NCI-H2081 (cell line): ENCODE measurements at regions not wholly inside any gene's neighbourhood (a gene's known extent, or its start where the extent isn't known, plus 50 kb on each side); places are given as distances from the start of the nearest gene placed in this dataset.

Experiments
- DNase-seq, 2 experiments: peaks; one replicate each; lab custom pipeline; 2025; lab: John Stamatoyannopoulos, UW

DNA sequence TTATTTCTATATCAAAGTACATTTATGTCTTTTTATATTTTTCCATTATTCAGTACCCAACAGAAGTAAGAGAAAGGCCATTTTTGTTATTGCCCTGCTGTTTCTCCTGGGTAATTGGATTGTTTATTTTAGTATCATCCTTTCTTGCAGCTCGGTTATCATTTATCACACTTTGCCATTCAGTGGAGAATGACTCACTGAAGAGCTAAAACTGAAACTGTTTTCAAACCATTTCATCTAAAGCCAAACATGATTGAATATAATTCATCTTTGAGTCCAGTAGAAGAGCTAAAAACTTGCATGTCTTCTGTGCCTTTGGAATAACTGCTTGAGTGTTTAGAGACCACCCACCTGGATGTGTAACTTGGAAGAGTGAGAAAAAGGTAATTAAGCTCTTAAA is 139.5 kb upstream of the PRDM9 start:
- DNase-seq = peak in 1 of 2 experiments; percentile 32

DNA sequence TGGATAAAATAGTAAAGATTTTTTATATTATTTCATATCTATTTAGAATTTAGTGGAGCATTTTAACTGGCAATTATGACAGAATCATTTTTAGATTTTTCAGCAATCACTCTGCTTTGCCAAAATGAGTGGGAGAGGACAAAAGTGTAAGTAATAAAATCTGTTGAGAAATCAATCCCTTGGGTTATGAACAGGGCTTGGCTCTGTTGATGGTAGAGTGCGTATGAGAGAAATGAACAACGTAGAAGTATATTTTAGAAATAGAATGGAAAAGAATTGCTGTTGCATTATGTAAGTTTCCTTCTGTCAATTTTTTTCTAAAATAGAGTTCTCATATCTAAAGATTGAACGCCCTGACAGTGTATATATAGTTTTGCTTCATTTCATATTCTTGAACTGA is 154.1 kb upstream of the PRDM9 start:
- DNase-seq = no peak

DNA sequence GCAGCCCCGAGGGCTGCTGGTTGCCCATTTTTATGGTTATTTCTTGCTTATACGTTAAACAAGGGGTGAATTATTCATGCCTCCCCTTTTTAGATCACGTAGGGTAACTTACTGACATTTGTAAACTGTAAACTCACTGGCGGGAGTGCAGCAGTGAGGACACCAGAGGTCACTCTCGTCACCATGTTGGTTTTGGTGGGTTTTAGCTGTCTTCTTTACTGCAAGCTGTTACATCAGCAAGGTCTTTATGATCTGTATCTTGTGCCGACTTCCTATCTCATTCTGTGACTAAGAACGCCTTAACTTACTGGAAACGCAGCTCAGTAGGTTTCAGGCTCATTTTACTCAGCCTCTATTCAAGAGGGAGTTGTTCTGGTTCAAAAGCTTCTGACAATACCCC is 155.0 kb upstream of the PRDM9 start:
- peak; percentile 19 to 68 for DNase-seq

DNA sequence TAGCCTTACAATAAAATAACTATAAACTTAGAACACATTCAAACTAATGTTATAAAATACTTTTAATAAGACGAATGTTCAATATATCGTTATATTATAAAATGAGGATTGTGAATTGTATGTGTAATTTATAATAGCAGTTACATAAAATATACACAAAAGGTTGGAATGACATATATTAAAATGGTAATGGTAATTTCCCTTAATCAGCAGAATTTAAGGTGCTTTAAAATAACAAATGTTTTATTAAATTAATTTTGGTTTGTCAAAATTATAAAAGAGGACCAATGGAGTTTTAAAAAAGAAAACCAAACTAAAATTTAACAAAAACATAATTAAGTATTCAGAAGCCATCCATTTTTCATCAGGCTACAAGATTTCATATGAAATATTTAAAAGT is 164.3 kb upstream of the PRDM9 start:
- DNase-seq = no peak

DNA sequence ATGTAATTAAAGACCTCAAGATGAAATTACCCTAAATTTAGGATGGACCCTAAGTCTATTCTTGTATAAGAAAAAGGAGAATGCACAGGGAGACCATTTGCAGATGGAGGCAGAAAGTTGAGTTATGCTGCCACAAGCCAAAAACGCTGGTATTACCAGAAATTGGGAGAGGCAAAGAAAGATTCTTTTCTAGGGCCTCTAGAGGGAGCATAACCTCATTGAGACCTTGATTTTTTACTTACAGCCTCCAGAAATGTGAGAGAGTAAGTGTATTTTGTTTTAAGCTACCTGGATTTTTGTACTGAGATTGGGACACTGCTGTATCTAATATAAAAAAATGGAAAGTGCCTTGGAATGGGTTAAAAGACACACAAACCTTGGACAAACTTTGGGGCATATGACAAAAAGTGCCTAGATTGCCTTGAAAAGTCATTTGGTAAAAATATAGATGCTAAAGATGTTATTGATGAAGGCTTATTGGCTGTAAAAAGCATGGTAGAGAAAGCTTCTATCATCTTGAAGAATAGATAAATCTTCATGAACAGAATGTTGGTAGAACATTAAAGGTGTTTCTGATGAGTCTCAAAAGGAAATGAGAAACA is 174.7 kb upstream of the PRDM9 start:
- peak; percentile 57 to 67 for DNase-seq

DNA sequence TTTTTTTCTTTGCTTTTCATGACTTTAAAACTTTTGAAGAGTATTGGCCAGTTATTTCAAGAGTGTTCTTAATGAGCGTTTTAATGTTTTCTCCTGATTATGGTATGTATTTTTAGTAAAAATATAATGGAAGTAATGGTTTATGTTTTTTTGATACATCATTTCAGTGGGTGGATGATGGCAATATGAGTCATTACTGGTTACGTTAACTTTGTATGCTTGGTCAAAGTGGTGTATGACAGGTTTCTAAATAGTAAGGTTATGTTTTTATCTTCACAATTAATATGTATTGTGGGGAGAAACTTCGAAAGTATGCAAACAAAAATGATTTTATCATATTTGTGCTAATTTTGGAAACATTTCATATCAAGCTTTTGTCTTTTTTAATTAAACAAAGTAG is 176.7 kb upstream of the PRDM9 start:
- no peak for DNase-seq

DNA sequence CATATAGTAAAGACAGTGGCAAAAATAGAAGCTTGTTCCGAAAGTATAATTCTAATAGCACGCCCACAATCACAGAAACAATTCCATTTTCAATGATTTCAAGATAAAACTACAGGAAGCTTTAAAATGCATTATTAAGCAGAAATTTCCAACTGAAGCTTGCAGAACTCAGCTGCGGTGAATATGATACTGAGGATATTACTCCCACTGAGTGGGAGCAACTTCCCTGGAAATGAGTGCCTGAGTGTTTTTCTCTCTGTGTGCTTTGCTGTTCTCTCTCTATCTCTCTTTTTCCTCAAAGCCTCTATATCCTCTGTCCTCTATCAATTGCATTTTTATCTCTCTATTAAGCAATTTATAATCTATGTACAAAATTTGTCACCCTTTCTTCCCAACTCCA is 187.5 kb upstream of the PRDM9 start:
- DNase-seq = no peak

DNA sequence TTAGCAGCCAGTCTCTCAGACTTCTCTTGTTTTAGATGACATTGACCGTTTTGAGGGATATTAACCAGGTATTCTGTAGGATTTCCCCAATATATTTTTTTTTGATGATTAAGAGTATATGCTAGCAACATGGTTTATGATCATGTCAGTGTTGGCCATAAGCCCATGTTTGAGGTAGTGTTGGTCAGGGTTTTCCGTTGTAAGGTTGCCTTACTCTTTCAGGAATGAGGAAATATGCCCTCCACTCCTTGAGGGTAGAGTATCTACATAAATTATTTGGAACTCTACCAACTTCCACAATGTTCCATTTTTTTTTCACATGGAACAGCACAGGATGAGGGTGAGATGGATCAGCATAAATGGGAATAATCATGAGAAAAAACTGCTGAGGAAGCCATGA is 188.4 kb upstream of the PRDM9 start:
- no peak for DNase-seq

DNA sequence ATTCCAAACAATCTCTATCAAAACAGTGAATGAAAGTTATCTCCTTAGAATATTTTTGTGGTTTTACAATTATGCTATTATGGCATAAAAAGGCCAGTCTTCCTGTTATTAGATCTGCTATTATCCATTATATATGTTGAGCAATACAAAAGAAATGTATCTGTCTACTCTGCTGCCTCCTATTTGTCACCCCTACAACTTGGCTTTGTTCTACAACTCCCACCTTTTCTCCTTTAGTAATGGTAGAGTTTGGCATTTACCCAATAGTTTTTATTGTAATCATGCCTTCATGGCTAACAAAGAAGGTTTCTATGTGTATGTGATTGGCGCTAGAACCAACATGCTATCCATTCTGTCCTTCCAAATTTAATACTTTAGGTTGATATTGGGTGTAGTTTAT is 189.2 kb upstream of the PRDM9 start:
- peak in 1 of 2 experiments; percentile 16 for DNase-seq

DNA sequence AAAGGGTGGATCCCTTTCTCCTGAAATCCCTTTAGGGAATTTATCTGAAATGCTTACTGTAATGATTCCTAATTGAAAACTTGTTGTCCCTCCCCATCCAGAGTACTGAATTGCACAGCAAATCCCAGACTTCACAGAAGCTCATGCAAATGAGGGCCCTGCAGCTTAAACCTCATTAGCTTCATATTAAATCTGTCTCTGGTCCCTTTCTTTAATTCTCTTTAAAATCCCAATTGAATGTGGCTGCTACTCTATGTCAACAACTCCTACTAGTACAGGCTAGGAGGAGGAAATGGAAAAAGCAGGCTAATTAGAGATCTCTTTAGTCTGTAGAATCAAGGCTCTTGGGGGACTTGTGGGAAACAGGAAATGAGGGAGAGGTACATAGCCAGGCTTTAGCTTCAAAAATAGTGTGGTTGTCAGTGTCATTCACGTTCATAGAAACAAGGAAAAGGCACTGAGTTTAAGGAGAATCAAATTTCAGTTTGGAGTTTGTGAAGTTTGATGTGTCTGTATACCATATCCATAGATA is 191.3 kb upstream of the PRDM9 start:
- peak in 1 of 2 experiments; percentile 56 for DNase-seq

DNA sequence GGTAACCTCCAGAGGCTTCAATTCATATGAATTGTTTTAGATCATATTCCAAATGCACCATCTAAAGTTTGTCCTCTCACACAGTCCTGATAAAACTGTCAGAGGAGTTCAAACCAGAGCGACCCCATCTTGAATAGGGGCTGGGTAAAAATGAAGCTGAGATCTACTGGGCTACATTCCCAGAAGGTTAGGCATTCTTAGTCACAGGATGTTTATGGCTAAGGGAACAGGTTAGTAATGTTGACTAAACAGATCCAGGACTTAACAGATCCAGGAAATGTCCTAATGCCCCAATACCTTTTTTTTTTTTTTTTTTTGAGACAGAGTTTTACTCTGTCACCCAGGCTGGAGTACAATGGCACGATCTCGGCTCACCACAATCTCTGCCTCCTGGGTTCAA is 192.6 kb upstream of the PRDM9 start:
- DNase-seq = no peak

DNA sequence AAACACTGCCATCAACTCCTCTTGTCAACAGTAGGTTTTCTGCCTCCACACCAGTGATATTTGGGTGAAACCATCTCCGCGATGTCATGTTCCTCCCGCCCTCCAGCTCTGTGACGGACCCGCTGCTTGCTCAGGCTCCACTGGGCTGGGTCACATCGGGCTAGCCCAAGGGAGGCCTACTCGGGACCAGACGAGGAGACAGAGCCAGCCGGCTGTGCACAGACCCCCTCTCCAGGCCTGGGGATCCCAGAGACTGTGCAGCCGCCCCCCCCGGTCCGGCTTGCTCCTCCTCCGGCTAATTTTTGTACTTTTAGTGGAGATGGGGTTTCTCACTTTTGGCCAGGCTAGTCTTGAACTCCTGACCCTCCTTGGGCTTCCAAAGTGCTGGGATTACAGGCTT is 202.4 kb upstream of the PRDM9 start:
- DNase-seq = no peak

DNA sequence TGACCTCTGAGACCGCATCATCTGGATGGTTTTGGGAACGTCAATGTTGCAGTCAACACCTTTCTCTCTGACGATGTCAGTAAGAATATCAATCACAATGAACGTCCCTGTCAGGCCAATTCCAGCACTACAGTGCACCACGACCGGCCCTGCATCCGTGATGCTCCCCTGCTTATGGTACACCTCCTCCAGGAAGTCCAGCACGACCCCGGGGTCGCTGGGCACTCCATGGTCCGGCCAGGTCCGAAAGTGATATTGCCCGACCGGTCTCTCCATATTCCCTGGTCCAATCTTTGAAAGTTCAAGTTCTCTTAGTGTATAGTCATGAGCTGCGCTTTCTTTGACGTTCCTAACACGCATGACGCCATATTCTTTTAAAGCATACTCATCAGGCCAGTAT is 203.6 kb upstream of the PRDM9 start:
- DNase-seq = no peak

DNA sequence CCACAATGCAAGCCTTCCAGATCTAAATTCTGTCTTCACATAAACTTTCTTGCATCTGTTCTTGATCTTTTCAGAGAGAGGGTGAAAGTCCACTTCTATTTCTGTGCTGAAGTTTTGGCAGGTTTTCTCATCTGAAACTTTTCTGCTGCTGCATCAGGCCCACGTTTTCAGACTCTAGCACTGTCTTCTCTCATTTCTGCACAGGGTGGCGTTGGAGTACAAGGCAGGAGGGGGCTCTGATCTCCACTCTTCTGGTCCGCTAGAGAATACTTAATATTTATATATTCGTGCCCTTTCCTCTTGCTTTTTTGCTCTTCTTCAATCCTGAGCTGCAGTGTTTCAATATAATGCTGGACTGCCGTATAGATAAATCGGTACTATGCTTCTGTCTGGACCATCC is 204.0 kb upstream of the PRDM9 start:
- peak in 1 of 2 experiments; percentile 7 for DNase-seq

DNA sequence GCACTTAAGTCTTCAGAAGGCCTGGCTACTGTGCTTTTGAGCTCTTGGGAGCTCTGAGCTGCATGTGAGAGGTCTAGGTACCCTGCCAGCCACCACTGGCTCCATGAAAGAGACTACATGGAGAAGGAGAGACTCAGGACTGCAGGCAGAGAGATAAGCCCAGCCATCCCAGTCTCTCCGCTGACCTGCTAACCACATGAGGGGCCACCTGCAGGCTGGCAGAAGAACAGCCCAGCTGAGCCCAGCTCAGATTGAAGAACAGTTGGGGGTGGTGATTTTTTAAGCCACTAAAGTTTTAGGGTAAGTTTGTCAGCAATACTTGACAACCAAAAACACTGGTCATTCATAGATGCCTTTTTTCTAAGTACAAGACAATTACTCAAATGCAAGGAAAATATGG is 205.0 kb upstream of the PRDM9 start:
- DNase-seq = no peak

DNA sequence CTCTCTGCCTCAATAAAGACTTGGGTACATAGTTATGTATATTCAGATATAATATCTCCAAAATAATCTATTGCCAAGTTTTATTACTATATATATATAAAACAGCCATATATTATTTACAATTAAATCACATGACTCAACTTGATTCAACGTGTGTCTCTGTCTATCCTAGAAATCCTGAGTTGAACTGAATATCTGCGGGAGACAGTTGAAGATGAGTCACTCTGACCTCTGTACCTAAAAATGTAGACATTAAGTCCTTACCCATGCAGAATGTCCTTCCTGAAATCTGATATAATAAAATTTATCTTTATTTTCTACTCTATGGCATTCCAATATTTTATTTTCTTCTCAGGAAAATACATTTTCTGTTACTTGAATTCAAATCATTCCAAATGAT is 218.2 kb upstream of the PRDM9 start:
- no peak for DNase-seq

DNA sequence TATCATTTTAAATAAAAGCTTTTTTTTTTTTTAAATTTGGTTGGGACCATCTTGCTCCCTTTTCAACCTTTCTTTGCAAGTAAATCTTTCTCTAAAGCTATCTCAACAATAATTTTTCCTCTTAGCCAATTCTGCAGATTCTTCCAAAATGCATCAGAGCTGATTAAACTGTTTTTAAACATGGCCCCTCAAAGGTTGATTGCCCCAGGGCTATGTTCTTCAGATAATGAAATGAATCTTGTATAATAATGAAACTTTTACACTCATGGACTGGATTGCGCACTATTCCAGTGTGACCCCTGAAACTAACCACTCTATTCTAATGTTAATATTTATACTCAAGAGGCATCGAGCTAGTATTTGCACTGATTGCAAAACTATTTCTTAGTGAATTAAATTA is 222.8 kb upstream of the PRDM9 start:
- DNase-seq = no peak

DNA sequence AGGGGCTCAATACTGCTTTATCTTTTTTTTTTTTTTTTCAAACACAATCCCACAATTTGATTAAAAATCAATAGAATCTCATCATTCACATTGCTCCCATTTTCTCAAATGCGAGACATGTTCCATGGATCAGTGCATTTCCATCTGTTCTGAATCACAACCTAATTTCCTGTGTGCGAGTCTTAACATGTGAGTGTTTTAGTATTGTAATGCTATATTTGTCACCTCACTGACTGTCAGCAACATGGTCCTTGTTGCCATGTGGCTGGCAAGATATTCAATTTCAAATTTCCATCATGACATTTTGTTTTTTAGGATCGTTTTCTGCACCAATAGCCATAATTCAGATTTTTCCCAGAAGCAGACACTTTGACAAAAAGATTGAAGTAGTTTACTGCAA is 233.2 kb upstream of the PRDM9 start:
- DNase-seq = no peak

DNA sequence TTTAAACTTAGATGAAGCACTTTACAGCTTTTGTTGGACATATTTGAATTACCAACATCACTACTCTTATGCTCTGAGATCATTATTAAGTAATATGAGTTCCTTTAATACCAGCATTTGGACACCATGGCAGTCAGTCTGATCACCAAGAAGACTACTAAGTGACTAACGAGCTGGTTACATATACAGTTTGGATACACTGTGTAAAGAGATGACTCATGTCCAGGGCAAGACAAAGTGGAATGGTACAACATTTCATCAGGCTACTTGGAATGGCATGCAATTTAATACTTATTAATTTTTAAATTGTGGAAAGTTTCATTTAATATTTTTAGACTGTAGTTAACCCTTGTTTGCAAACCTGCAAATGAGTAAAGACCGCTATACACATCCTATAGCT is 237.4 kb upstream of the PRDM9 start:
- no peak for DNase-seq

DNA sequence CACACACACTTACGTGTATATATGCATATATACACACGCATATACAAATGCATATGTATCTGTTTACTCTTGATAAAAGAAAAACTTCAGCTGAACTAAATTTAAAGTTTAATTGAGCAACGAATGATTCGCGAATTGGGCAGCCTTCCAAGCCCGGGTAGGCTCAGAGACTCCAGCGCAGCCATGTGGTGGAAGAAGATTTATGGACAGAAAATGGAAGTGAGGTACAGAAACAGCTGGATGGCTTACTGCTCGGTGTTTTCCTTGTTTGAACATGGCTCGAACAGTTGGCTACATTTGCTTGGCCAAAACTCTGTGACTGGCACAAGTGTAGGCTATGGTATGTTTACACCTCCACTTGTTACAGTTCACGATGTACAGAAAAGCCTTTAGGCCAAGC is 239.3 kb upstream of the PRDM9 start:
- DNase-seq = peak; percentile 41 to 79

DNA sequence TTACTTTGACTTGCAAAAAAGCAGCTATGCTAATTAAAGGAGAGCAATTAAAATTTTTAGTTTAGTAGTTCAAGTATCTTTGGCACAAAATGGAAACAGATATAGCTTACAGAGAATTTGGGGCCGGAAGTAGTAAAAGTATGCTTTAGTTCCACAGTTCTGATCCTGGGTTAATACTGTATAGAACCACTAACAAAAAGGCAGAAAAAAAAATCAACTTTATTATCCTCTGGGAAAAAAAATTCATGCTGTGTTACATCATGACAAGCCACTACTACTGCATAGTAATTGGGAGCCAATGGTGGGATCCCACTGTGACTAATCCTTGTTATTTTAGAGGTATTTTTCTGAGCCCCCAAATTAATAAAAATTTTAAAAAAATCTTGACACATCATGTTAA is 246.8 kb upstream of the PRDM9 start:
- DNase-seq = no peak

DNA sequence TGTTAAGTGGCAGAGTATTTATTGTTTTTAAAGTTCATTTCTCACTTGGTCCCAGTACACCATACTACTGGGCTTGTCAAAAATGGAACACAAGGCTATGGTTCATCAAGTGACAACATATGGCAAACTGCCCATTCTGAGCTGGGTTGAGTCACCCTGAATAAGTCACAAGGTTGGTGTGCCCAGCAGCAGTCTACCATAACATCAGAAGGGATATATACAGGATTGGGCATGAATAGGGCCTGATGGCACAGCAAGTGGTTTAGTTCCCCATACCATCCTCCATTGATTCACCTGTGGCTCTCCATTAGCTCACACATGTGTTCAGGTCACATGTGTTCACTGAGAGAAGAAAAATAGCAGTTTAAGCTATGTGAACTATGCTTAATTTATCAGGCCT is 249.8 kb upstream of the PRDM9 start:
- no peak for DNase-seq

DNA sequence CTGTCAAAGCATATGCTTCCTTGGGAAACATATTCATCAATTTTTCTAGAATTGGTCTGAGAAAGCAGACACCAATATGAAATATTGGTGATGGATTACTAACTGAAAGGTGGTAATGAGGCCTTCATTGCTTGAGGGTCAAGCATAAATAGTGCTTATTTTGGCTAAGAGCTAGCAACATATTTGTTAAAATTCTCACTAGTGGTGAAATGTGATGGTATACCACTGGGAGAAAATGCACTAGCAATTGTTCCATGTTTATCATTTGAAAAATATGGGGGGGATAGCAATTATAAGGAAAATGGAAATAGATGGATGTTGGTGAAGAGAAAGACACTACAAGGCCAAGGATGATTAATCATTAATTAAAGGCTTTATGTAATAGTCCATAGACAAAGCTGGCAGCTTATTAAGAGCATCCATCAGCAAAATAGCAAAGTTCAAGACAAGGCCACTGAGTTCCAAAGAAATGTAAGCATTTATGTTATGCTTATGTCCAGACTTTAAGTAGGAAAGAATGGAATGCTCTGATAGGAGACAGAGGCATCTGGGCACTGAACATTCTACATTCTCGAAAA is 253.7 kb upstream of the PRDM9 start:
- DNase-seq = no peak

DNA sequence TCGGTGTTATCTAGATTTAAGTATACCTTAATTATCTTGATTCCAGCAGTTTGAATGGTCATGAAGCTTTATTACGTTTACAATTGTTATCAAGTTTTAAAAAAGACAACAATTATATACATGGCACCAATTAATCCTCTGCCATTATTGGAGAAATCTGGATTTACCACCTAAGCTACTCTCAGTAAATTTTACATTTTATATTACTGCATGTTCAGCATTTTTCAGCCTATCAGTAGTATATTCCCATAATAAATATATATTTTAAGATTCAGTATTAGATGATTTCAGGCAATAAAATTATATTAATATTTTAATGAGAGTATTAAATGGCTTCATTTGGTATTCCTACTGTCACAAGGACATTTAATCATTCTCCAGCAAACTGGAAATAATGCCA is 264.5 kb upstream of the PRDM9 start:
- DNase-seq = no peak
